ENCODE measurements at regions not wholly inside any gene's neighbourhood (a gene's known extent, or its start where the extent isn't known, plus 50 kb on each side); places are given as distances from the start of the nearest gene placed in this dataset.

GRCh38 chrX:94058728-94059382 lies 384.8 kb downstream of the FAM133A start:
- intact Hi-C loops (cut with DNase I; ENCODE audit: low total_unique reads) (no loop called here), in situ Hi-C loops (cut with MboI; ENCODE audit: low sequenced_read_pairs in 4 of 4) (no loop called here)
- Histone ChIP-seq H3K4me1 (no peaks in the 10 kb centered on the region), H3K9me3 (no peaks in the 10 kb centered on the region), H3K27me3 (no peaks in the 10 kb centered on the region), H3K36me3 (no peaks in the 10 kb centered on the region), H3K27ac (no peak overlapping the region), H3K4me3 (no peak overlapping the region)
- DNase-seq (no peak), ATAC-seq (no peak)
- TF ChIP-seq POLR2A (IDR thresholded peaks at IDR 0.05): no peak
- peak in 1 of 5 experiments; percentile 35 for TF ChIP-seq CTCF (IDR thresholded peaks at IDR 0.05 in 4 of 5, conservative IDR thresholded peaks at IDR 0.05 in 1 of 5)

- H3K4me3 ChIP-seq: no peak overlapping the region
- no peaks in the 10 kb centered on the region for H3K27me3 ChIP-seq
- DNase-seq: no peak
- ATAC-seq: no peak
- in situ Hi-C loops (cut with MboI; ENCODE audit: low sequenced_read_pairs in 4 of 4): no loop called here
- intact Hi-C loops (cut with DNase I; ENCODE audit: low total_unique reads): no loop called here
- no peak overlapping the region for H3K27ac ChIP-seq
- TF ChIP-seq POLR2A (IDR thresholded peaks at IDR 0.05) (no peak), CTCF (IDR thresholded peaks at IDR 0.05 in 4 of 5, conservative IDR thresholded peaks at IDR 0.05 in 1 of 5) (no peak)
- no peaks in the 10 kb centered on the region for H3K4me1 ChIP-seq
- H3K36me3 ChIP-seq: no peaks in the 10 kb centered on the region
- no peaks in the 10 kb centered on the region for H3K9me3 ChIP-seq
Measured at GRCh38 chrX:94065091-94065490, 391.1 kb downstream of the FAM133A start.

- Histone ChIP-seq H3K4me3 (no peak overlapping the region), H3K9me3 (no peaks in the 10 kb centered on the region), H3K4me1 (no peaks in the 10 kb centered on the region), H3K27ac (no peak overlapping the region), H3K27me3 (no peaks in the 10 kb centered on the region), H3K36me3 (no peaks in the 10 kb centered on the region)
- in situ Hi-C loops (cut with MboI; ENCODE audit: low sequenced_read_pairs in 4 of 4) (no loop called here), intact Hi-C loops (cut with DNase I; ENCODE audit: low total_unique reads) (no loop called here)
- no peak for ATAC-seq
- TF ChIP-seq POLR2A (IDR thresholded peaks at IDR 0.05): no peak
- no peak for TF ChIP-seq CTCF (IDR thresholded peaks at IDR 0.05 in 4 of 5, conservative IDR thresholded peaks at IDR 0.05 in 1 of 5)
- DNase-seq: no peak
Measured at GRCh38 chrX:94089149-94089548, 415.1 kb downstream of the FAM133A start.

- H3K4me3 ChIP-seq: no peak overlapping the region
- H3K36me3 ChIP-seq: no peaks in the 10 kb centered on the region
- H3K27ac ChIP-seq: no peak overlapping the region
- in situ Hi-C loops (cut with MboI; ENCODE audit: low sequenced_read_pairs in 4 of 4) (no loop called here), intact Hi-C loops (cut with DNase I; ENCODE audit: low total_unique reads) (no loop called here)
- ATAC-seq (no peak), DNase-seq (no peak)
- no peaks in the 10 kb centered on the region for H3K27me3 ChIP-seq
- no peaks in the 10 kb centered on the region for H3K4me1 ChIP-seq
- TF ChIP-seq CTCF (IDR thresholded peaks at IDR 0.05 in 4 of 5, conservative IDR thresholded peaks at IDR 0.05 in 1 of 5): no peak
- TF ChIP-seq POLR2A (IDR thresholded peaks at IDR 0.05): no peak
- H3K9me3 ChIP-seq: no peaks in the 10 kb centered on the region
Measured at GRCh38 chrX:94097868-94098267, 423.9 kb downstream of the FAM133A start.

GRCh38 chrX:94107981-94108380 lies 434.0 kb downstream of the FAM133A start:
- Histone ChIP-seq H3K9me3 (no peaks in the 10 kb centered on the region), H3K27ac (no peak overlapping the region), H3K4me1 (no peaks in the 10 kb centered on the region), H3K4me3 (no peak overlapping the region), H3K36me3 (no peaks in the 10 kb centered on the region), H3K27me3 (no peaks in the 10 kb centered on the region)
- ATAC-seq (no peak), DNase-seq (no peak)
- intact Hi-C loops (cut with DNase I; ENCODE audit: low total_unique reads) (no loop called here), in situ Hi-C loops (cut with MboI; ENCODE audit: low sequenced_read_pairs in 4 of 4) (no loop called here)
- TF ChIP-seq POLR2A (IDR thresholded peaks at IDR 0.05) (no peak), CTCF (IDR thresholded peaks at IDR 0.05 in 4 of 5, conservative IDR thresholded peaks at IDR 0.05 in 1 of 5) (no peak)
